ENCODE measurements at regions not wholly inside any gene's neighbourhood (a gene's known extent, or its start where the extent isn't known, plus 50 kb on each side); places are given as distances from the start of the nearest gene placed in this dataset.

DNA sequence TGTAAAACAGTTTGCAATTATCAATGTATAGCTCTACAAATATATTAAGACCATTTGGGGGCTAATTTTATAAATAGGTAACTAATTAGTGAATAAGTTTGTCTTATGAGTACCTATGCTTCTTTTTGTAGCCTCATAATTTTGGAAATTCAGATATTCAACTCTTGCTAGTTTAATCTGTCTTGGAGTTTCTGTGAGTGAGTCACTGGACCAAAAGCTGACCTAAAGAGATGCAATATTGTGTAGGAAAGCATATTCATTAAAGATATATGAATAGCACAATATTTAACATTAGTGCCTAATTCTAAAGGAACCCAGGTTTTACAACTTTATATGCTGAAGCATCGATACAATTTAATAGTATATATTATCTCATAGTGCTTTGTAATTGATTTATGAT lies 161.3 kb upstream of the PCDH18 start:
- TF ChIP-seq CTCF (conservative IDR thresholded peaks at IDR 0.05; ENCODE audit: low read depth in 2 of 2), result no peak
- no peak for TF ChIP-seq EZH2 (IDR thresholded peaks at IDR 0.05; ENCODE audit: low read depth, unreplicated experiment)
- TF ChIP-seq EZH2phosphoT487 (IDR thresholded peaks at IDR 0.05; ENCODE audit: unreplicated experiment), result no peak
- TF ChIP-seq ZNF331 (CRISPR knock-in tag; IDR thresholded peaks at IDR 0.05; ENCODE audit: low read depth), result no peak
- TF ChIP-seq NANOG (IDR thresholded peaks at IDR 0.05; ENCODE audit: borderline replicate concordance), result no peak
- TF ChIP-seq, protein P1, sequence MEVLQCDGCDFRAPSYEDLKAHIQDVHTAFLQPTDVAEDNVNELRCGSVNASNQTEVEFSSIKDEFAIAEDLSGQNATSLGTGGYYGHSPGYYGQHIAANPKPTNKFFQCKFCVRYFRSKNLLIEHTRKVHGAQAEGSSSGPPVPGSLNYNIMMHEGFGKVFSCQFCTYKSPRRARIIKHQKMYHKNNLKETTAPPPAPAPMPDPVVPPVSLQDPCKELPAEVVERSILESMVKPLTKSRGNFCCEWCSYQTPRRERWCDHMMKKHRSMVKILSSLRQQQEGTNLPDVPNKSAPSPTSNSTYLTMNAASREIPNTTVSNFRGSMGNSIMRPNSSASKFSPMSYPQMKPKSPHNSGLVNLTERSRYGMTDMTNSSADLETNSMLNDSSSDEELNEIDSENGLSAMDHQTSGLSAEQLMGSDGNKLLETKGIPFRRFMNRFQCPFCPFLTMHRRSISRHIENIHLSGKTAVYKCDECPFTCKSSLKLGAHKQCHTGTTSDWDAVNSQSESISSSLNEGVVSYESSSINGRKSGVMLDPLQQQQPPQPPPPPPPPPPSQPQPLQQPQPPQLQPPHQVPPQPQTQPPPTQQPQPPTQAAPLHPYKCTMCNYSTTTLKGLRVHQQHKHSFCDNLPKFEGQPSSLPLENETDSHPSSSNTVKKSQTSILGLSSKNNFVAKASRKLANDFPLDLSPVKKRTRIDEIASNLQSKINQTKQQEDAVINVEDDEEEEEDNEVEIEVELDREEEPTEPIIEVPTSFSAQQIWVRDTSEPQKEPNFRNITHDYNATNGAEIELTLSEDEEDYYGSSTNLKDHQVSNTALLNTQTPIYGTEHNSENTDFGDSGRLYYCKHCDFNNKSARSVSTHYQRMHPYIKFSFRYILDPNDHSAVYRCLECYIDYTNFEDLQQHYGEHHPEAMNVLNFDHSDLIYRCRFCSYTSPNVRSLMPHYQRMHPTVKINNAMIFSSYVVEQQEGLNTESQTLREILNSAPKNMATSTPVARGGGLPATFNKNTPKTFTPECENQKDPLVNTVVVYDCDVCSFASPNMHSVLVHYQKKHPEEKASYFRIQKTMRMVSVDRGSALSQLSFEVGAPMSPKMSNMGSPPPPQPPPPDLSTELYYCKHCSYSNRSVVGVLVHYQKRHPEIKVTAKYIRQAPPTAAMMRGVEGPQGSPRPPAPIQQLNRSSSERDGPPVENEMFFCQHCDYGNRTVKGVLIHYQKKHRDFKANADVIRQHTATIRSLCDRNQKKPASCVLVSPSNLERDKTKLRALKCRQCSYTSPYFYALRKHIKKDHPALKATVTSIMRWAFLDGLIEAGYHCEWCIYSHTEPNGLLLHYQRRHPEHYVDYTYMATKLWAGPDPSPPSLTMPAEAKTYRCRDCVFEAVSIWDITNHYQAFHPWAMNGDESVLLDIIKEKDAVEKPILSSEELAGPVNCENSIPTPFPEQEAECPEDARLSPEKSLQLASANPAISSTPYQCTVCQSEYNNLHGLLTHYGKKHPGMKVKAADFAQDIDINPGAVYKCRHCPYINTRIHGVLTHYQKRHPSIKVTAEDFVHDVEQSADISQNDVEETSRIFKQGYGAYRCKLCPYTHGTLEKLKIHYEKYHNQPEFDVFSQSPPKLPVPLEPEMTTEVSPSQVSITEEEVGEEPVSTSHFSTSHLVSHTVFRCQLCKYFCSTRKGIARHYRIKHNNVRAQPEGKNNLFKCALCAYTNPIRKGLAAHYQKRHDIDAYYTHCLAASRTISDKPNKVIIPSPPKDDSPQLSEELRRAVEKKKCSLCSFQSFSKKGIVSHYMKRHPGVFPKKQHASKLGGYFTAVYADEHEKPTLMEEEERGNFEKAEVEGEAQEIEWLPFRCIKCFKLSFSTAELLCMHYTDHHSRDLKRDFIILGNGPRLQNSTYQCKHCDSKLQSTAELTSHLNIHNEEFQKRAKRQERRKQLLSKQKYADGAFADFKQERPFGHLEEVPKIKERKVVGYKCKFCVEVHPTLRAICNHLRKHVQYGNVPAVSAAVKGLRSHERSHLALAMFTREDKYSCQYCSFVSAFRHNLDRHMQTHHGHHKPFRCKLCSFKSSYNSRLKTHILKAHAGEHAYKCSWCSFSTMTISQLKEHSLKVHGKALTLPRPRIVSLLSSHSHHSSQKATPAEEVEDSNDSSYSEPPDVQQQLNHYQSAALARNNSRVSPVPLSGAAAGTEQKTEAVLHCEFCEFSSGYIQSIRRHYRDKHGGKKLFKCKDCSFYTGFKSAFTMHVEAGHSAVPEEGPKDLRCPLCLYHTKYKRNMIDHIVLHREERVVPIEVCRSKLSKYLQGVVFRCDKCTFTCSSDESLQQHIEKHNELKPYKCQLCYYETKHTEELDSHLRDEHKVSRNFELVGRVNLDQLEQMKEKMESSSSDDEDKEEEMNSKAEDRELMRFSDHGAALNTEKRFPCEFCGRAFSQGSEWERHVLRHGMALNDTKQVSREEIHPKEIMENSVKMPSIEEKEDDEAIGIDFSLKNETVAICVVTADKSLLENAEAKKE (CRISPR knock-in tag; IDR thresholded peaks at IDR 0.05), result no peak
